Activated B cell treated with CpG ODN at 0.5 μM for 24 hours (primary cell): ENCODE measurements at regions not wholly inside any gene's neighbourhood (a gene's known extent, or its start where the extent isn't known, plus 50 kb on each side); places are given as distances from the start of the nearest gene placed in this dataset.

Experiments
- ATAC-seq: fragments of 200-7000 bp; cut with Tn5 transposase; one replicate; pipeline ENCODE4 v1.10.0; 2021; ENCODE audit warnings: low read depth, mild to moderate bottlenecking, moderate library complexity
- CTCF ChIA-PET: fragments of 350-600 bp; sonication (Branson Sonifier 250); formaldehyde crosslinking; loops from one replicate; lab custom pipeline; 2021; ENCODE audit warnings: antibody characterized with exemption; lab: Charles Lee
- POLR2A ChIA-PET: fragments of 350-600 bp; sonication (Branson Sonifier 250); formaldehyde crosslinking; loops from one replicate; lab custom pipeline; 2021; ENCODE audit warnings: antibody characterized with exemption; lab: Charles Lee
- DNase-seq: peaks from one replicate; pipeline ENCODE4 v3.0.0; 2022
- H3K27ac Mint-ChIP-seq: one replicate; pipeline ENCODE4 v1.8.0; 2020; ENCODE audit warnings: mixed read lengths
- H3K27me3 Mint-ChIP-seq: one replicate; pipeline ENCODE4 v1.8.0; 2021; ENCODE audit warnings: mixed read lengths
- H3K36me3 Mint-ChIP-seq: one replicate; pipeline ENCODE4 v1.8.0; 2021; ENCODE audit warnings: low read depth, mixed read lengths
- H3K4me1 Mint-ChIP-seq: one replicate; pipeline ENCODE4 v1.8.0; 2021; ENCODE audit warnings: mixed read lengths
- H3K4me3 Mint-ChIP-seq: one replicate; pipeline ENCODE4 v1.8.0; 2020; ENCODE audit warnings: mild to moderate bottlenecking, mixed read lengths
- H3K9me3 Mint-ChIP-seq: one replicate; pipeline ENCODE4 v1.8.0; 2020; ENCODE audit warnings: mixed read lengths
- intact Hi-C: fragments of 100-400 bp; cut with micrococcal nuclease; formaldehyde crosslinking; loops from one replicate; pipeline ENCODE4 v1.15.1; 2024
- TF ChIP-seq, protein P1 (sequence below): fragments of 200-600 bp; IDR thresholded peaks from one replicate; pipeline ENCODE4 v1.8.0; 2022; ENCODE audit warnings: antibody characterized with exemption, mild to moderate bottlenecking

DNA sequence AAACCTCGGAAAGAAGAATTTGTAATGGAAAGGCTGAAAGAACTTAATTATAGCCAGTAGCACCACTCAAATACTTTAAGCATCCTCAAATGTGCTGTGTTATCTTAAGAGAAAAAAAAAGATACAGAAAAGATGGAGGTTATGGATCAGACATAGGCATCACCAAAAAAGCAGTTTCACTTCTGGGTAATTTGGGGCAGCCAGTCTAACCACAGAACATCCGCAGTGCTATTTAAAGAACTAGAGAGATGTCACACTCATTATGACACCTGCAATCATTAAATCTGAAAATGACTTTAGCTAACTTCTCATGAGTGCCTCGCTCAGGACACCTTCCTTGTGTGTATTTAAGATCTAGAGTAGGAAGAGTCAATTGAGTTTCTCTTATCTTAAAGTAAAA, 211.8 kb downstream of the RBM26 start:
- intact Hi-C loops, result loop anchor here (1.0 to 5.0 kb wide), 7 partner anchors 51 to 1497 kb away; partner anchors contain the start of genes OBI1 and SLAIN1
- peak overlapping the region; percentile 65 for H3K27ac Mint-ChIP-seq

DNA sequence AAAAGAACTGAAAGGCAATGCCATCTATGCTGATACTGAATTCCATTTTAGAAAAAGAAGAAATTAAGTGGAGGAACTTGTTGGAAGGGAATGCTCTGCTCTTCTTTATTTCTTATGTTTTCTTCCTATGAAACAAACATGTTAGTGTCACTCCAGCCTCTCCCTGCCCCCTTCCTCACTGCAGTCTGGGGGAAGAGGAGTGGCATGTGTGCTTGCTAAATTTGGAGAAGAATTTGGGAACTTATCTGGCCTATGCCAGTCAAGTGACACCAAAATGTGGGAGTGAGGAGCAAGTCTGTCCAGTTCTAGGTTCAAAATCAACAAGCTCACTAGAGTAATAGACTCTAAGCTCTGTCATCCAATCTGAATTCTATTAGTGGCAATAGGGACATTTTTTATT, 214.6 kb downstream of the RBM26 start:
- no peaks in the 10 kb centered on the region for H3K36me3 Mint-ChIP-seq
- peaks cover 66% of the 10 kb centered on the region for H3K4me1 Mint-ChIP-seq
- ChIA-PET CTCF (no interaction called here), POLR2A (no interaction called here)
- intact Hi-C loops, result loop anchor here (5.0 kb wide), 4 partner anchors 126 to 1169 kb away; no protein-coding TSS in a partner anchor
- peak overlapping the region; percentile 57 for H3K27ac Mint-ChIP-seq
- ATAC-seq (no peak), DNase-seq (no peak)
- H3K4me3 Mint-ChIP-seq, result peak overlapping the region; percentile 15
- no peaks in the 10 kb centered on the region for H3K9me3 Mint-ChIP-seq
- TF ChIP-seq, protein P1, sequence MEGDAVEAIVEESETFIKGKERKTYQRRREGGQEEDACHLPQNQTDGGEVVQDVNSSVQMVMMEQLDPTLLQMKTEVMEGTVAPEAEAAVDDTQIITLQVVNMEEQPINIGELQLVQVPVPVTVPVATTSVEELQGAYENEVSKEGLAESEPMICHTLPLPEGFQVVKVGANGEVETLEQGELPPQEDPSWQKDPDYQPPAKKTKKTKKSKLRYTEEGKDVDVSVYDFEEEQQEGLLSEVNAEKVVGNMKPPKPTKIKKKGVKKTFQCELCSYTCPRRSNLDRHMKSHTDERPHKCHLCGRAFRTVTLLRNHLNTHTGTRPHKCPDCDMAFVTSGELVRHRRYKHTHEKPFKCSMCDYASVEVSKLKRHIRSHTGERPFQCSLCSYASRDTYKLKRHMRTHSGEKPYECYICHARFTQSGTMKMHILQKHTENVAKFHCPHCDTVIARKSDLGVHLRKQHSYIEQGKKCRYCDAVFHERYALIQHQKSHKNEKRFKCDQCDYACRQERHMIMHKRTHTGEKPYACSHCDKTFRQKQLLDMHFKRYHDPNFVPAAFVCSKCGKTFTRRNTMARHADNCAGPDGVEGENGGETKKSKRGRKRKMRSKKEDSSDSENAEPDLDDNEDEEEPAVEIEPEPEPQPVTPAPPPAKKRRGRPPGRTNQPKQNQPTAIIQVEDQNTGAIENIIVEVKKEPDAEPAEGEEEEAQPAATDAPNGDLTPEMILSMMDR, result no peak
- no peaks in the 10 kb centered on the region for H3K27me3 Mint-ChIP-seq

More for the DNA sequence above, 211.8 kb downstream of the RBM26 start:
- Mint-ChIP-seq H3K27me3 (no peaks in the 10 kb centered on the region), H3K4me1 (peaks cover 70% of the 10 kb centered on the region), H3K9me3 (no peaks in the 10 kb centered on the region), H3K4me3 (peak overlapping the region; percentile 65), H3K36me3 (no peaks in the 10 kb centered on the region)
- POLR2A ChIA-PET, result interaction anchor here (0.5 kb wide), 1 partner anchor 287 kb away, joined by 3 read pairs; the partner anchor contains the start of gene NDFIP2
- TF ChIP-seq, protein P1, result no peak
- DNase-seq, result no peak
- CTCF ChIA-PET, result interaction anchor here (0.6 kb wide), 1 partner anchor 13 kb away, joined by 3 read pairs; no protein-coding TSS in a partner anchor
- peak; percentile 86 for ATAC-seq

DNA sequence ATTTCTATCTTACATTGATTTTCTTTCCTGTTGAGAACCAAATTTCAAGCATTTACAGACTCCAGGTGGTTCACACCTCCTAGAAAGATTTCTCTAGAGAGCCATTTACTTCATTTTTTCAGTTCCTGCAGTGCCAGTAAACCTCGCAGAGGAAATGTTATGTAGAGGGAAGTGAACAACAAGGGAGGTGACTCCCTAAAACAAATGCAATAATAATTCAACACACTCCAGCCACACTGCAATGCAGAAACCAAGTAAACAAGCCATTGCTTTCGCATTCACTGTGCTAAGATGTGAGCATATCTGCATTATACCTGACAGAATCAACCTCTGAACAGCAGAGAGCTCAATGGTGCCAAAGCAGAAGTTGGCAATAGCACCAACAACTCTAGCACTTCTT, 215.1 kb downstream of the RBM26 start:
- DNase-seq, result no peak
- intact Hi-C loops, result loop anchor here (5.0 kb wide), 4 partner anchors 126 to 1169 kb away; no protein-coding TSS in a partner anchor

DNA sequence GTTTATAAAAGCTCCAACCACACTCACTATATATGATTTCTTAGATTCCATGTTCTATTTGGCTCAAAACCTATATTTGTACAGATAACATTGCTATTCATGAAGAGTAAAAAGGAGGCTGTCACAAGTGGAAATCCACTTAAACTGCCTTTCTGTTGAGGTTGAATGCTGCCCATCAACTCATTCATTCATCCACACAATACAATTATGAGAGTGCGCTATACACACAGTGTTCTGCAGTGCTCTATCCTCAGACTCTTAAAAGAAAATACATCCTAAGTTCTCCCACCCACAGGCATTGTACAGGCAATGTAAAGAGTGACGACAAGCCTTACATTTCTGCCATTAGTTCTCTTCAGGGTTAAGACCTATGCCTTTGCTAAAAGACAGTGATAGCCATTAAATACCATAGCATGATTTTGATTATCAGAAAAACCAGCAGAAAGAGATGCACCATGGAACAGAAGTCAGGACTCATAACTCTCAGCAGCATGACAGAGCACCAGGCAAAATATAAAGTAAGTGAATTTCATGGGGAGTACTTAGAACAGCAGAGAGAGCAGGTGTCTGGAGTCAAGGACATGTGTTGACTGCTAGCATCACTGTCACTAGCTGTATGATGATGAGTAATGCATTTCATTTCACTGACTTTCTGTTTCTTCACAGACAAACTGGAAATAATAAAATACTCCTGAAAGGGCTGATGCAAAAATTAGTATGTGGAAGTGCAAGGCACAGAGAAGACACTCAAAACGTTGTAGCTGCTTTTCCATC, 218.0 kb downstream of the RBM26 start:
- Mint-ChIP-seq H3K27me3 (no peaks in the 10 kb centered on the region), H3K36me3 (no peaks in the 10 kb centered on the region), H3K27ac (no peak overlapping the region), H3K9me3 (no peaks in the 10 kb centered on the region), H3K4me1 (peaks cover 34% of the 10 kb centered on the region), H3K4me3 (no peak overlapping the region)
- intact Hi-C loops, result no loop called here
- ATAC-seq (no peak), DNase-seq (no peak)
- ChIA-PET POLR2A (interaction anchor here (0.6 kb wide), 1 partner anchor 293 kb away, joined by 3 read pairs; the partner anchor contains the start of gene NDFIP2), CTCF (no interaction called here)
- TF ChIP-seq, protein P1, result no peak

More for the DNA sequence above, 215.1 kb downstream of the RBM26 start:
- TF ChIP-seq, protein P1, result no peak
- peaks cover 60% of the 10 kb centered on the region for H3K4me1 Mint-ChIP-seq
- H3K4me3 Mint-ChIP-seq, result peak overlapping the region; percentile 15
- no peaks in the 10 kb centered on the region for H3K27me3 Mint-ChIP-seq
- peak overlapping the region; percentile 57 for H3K27ac Mint-ChIP-seq
- ChIA-PET CTCF (no interaction called here), POLR2A (no interaction called here)
- peak; percentile 11 for ATAC-seq
- no peaks in the 10 kb centered on the region for H3K9me3 Mint-ChIP-seq
- H3K36me3 Mint-ChIP-seq, result no peaks in the 10 kb centered on the region

DNA sequence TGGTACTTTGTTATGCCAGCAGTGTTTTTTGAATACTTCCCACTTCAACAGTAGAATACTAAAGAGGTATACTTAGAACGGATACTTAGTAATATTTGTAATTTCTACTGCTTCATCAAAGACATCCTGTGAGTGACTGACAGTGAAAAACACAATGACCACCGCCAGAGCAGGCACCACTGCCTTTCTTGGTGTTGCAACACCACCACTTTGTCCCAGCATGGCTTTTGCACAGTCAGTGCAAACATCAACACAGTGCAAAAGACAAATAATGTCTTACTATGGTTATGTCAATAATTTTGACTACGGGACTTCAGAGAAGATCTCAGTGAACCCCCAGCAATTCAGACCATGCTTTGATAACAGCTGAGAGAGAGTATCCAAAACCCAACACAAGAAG, 220.5 kb downstream of the RBM26 start:
- ATAC-seq (no peak), DNase-seq (no peak)
- H3K4me3 Mint-ChIP-seq, result no peak overlapping the region
- H3K27me3 Mint-ChIP-seq, result no peaks in the 10 kb centered on the region
- no peaks in the 10 kb centered on the region for H3K9me3 Mint-ChIP-seq
- intact Hi-C loops, result no loop called here
- ChIA-PET CTCF (no interaction called here), POLR2A (no interaction called here)
- peaks cover 11% of the 10 kb centered on the region for H3K4me1 Mint-ChIP-seq
- TF ChIP-seq, protein P1, result no peak
- no peaks in the 10 kb centered on the region for H3K36me3 Mint-ChIP-seq
- no peak overlapping the region for H3K27ac Mint-ChIP-seq
